ENCODE measurements at regions not wholly inside any gene's neighbourhood (a gene's known extent, or its start where the extent isn't known, plus 50 kb on each side); places are given as distances from the start of the nearest gene placed in this dataset.

DNA sequence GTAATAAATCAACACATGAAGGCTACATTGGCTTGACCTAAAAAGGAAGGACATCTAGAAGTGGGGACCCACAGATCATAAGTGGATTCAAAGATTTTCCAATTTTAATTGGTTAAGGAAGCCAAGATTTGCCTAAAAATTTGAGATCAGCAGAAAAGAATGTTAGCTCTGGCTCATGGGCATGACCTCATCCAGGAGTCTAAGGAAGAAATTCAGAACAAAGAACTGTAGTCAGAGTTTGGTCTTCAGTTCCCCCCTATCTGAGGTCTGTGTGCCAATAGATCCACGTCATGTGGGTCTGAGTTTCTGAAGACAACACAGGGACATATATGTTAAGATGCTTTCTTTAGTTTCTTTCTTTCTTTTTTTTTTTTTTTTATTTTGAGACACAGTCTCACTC, 648.8 kb upstream of the SPRY2 start:
- no peaks in the 10 kb centered on the region for H3K27me3 ChIP-seq (ENCODE audit: control insufficient read depth in 1 of 2, insufficient read depth in 2 of 2, low read length in 2 of 2)
- H3K36me3 ChIP-seq (ENCODE audit: control insufficient read depth in 2 of 2, insufficient read depth in 2 of 2, low read length in 2 of 2), result no peaks in the 10 kb centered on the region
- H3K27ac ChIP-seq (ENCODE audit: low read length), result no peak overlapping the region
- no peak overlapping the region for H3K9ac ChIP-seq (ENCODE audit: low read length in 2 of 2)
- no peaks in the 10 kb centered on the region for H3K9me3 ChIP-seq (ENCODE audit: control insufficient read depth in 2 of 2, low read length in 2 of 2)
- no peak overlapping the region for H3K4me3 ChIP-seq (ENCODE audit: low read length in 2 of 2)
- H3K4me1 ChIP-seq (ENCODE audit: control insufficient read depth, insufficient read depth, low read length), result no peaks in the 10 kb centered on the region

DNA sequence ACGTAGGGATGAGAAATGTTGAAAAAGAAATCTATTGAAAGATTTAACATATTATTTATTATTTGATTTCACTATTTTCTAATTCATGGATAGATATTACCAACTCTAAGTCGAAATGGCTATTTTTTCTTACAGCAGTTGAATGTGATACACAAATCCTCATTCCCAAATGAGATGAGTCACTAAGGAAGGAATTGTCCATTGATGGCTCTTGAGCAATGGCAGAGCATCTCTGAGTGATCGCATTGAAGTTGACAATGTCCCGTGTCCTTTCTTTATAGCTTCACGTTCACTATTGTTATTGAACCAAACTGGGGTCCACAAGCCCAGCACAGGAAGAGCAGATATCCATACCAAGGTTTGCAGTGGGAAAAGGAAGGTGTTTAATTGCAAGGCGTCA, 648.3 kb upstream of the SPRY2 start:
- Histone ChIP-seq H3K36me3 (ENCODE audit: control insufficient read depth in 2 of 2, insufficient read depth in 2 of 2, low read length in 2 of 2) (no peaks in the 10 kb centered on the region), H3K4me3 (ENCODE audit: low read length in 2 of 2) (no peak overlapping the region), H3K27me3 (ENCODE audit: control insufficient read depth in 1 of 2, insufficient read depth in 2 of 2, low read length in 2 of 2) (no peaks in the 10 kb centered on the region), H3K9me3 (ENCODE audit: control insufficient read depth in 2 of 2, low read length in 2 of 2) (no peaks in the 10 kb centered on the region), H3K27ac (ENCODE audit: low read length) (no peak overlapping the region), H3K4me1 (ENCODE audit: control insufficient read depth, insufficient read depth, low read length) (no peaks in the 10 kb centered on the region), H3K9ac (ENCODE audit: low read length in 2 of 2) (no peak overlapping the region)

- no peak overlapping the region for H3K27ac ChIP-seq (ENCODE audit: low read length)
- no peaks in the 10 kb centered on the region for H3K27me3 ChIP-seq (ENCODE audit: control insufficient read depth in 1 of 2, insufficient read depth in 2 of 2, low read length in 2 of 2)
- H3K9me3 ChIP-seq (ENCODE audit: control insufficient read depth in 2 of 2, low read length in 2 of 2), result no peaks in the 10 kb centered on the region
- H3K36me3 ChIP-seq (ENCODE audit: control insufficient read depth in 2 of 2, insufficient read depth in 2 of 2, low read length in 2 of 2), result no peaks in the 10 kb centered on the region
- H3K4me3 ChIP-seq (ENCODE audit: low read length in 2 of 2), result no peak overlapping the region
- H3K9ac ChIP-seq (ENCODE audit: low read length in 2 of 2), result no peak overlapping the region
- H3K4me1 ChIP-seq (ENCODE audit: control insufficient read depth, insufficient read depth, low read length), result no peaks in the 10 kb centered on the region
These were observed 647.6 kb upstream of the SPRY2 start for GRCh38 chr13:80988391-80989151.

GRCh38 chr13:80979035-80979641, 638.2 kb upstream of the SPRY2 start:
- no peaks in the 10 kb centered on the region for H3K9me3 ChIP-seq (ENCODE audit: control insufficient read depth in 2 of 2, low read length in 2 of 2)
- no peaks in the 10 kb centered on the region for H3K27me3 ChIP-seq (ENCODE audit: control insufficient read depth in 1 of 2, insufficient read depth in 2 of 2, low read length in 2 of 2)
- H3K9ac ChIP-seq (ENCODE audit: low read length in 2 of 2), result no peak overlapping the region
- H3K36me3 ChIP-seq (ENCODE audit: control insufficient read depth in 2 of 2, insufficient read depth in 2 of 2, low read length in 2 of 2), result no peaks in the 10 kb centered on the region
- H3K4me1 ChIP-seq (ENCODE audit: control insufficient read depth, insufficient read depth, low read length), result no peaks in the 10 kb centered on the region
- no peak overlapping the region for H3K4me3 ChIP-seq (ENCODE audit: low read length in 2 of 2)
- H3K27ac ChIP-seq (ENCODE audit: low read length), result no peak overlapping the region

DNA sequence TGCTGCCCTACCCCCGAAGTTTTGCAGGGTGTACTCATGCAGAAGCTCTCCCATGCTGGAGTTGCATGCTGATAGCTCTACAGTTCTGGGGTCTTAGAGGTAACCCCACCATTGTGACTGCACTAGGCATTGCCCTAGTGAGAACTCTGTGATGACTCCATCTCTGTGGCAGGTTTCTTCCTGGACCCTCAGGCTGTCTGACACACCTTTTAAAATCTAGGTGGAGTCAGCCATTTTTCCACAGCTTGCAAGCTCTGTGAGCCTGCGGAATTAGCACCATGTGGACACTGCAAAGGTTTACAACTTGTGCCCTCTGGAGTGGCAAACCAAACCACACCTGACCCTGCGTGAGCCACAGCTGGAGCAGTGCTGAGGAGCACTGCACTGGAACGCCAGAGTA, 636.2 kb upstream of the SPRY2 start:
- Histone ChIP-seq H3K27ac (ENCODE audit: low read length) (no peak overlapping the region), H3K9me3 (ENCODE audit: control insufficient read depth in 2 of 2, low read length in 2 of 2) (no peaks in the 10 kb centered on the region), H3K36me3 (ENCODE audit: control insufficient read depth in 2 of 2, insufficient read depth in 2 of 2, low read length in 2 of 2) (no peaks in the 10 kb centered on the region), H3K4me1 (ENCODE audit: control insufficient read depth, insufficient read depth, low read length) (no peaks in the 10 kb centered on the region), H3K27me3 (ENCODE audit: control insufficient read depth in 1 of 2, insufficient read depth in 2 of 2, low read length in 2 of 2) (no peaks in the 10 kb centered on the region), H3K9ac (ENCODE audit: low read length in 2 of 2) (no peak overlapping the region), H3K4me3 (ENCODE audit: low read length in 2 of 2) (no peak overlapping the region)

DNA sequence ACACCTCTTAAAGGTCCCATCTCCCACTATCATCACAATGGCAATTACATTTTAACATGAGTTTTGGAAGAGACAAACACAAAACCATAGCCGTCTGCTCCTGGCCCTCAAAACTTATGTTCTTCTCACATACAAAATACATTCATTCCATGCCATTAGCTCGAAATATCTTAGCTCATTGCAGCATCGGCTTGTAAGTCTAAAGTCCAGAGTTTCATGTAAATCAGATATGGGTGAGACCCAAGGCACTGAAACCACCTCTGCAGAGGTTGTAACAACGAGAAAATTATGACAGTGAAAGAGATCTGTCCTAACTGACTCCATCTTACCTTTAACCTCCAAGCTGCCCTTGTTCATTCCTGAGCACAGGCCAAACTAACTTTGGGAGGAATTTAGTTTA, 635.0 kb upstream of the SPRY2 start:
- Histone ChIP-seq H3K9me3 (ENCODE audit: control insufficient read depth in 2 of 2, low read length in 2 of 2) (no peaks in the 10 kb centered on the region), H3K4me3 (ENCODE audit: low read length in 2 of 2) (no peak overlapping the region), H3K9ac (ENCODE audit: low read length in 2 of 2) (no peak overlapping the region)

DNA sequence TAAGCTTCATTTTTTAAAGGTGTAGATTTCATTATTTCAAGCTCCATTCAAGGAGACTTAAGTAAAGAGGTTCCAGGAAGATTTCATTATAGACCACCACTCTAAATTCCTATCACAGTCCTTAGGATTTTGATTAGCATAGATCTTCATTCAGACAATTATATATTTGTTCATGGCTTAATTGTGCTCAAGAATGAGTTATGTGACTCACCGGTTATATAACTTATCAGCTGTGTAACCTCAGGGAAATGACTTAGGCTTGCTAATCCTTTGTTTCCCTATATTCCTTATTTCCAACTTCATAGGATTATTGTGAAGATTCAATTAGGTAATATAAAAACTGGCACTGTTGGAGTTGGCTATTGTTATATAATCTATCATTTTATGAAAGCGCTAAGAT, 632.8 kb upstream of the SPRY2 start:
- Histone ChIP-seq H3K36me3 (ENCODE audit: control insufficient read depth in 2 of 2, insufficient read depth in 2 of 2, low read length in 2 of 2) (no peaks in the 10 kb centered on the region), H3K4me3 (ENCODE audit: low read length in 2 of 2) (no peak overlapping the region), H3K9ac (ENCODE audit: low read length in 2 of 2) (no peak overlapping the region), H3K9me3 (ENCODE audit: control insufficient read depth in 2 of 2, low read length in 2 of 2) (peaks cover 0 to 2% of the 10 kb centered on the region in 2 donors), H3K27ac (ENCODE audit: low read length) (no peak overlapping the region), H3K27me3 (ENCODE audit: control insufficient read depth in 1 of 2, insufficient read depth in 2 of 2, low read length in 2 of 2) (no peaks in the 10 kb centered on the region), H3K4me1 (ENCODE audit: control insufficient read depth, insufficient read depth, low read length) (no peaks in the 10 kb centered on the region)

More for the DNA sequence above, 635.0 kb upstream of the SPRY2 start:
- Histone ChIP-seq H3K36me3 (ENCODE audit: control insufficient read depth in 2 of 2, insufficient read depth in 2 of 2, low read length in 2 of 2) (no peaks in the 10 kb centered on the region), H3K4me1 (ENCODE audit: control insufficient read depth, insufficient read depth, low read length) (no peaks in the 10 kb centered on the region), H3K27ac (ENCODE audit: low read length) (no peak overlapping the region), H3K27me3 (ENCODE audit: control insufficient read depth in 1 of 2, insufficient read depth in 2 of 2, low read length in 2 of 2) (no peaks in the 10 kb centered on the region)

DNA sequence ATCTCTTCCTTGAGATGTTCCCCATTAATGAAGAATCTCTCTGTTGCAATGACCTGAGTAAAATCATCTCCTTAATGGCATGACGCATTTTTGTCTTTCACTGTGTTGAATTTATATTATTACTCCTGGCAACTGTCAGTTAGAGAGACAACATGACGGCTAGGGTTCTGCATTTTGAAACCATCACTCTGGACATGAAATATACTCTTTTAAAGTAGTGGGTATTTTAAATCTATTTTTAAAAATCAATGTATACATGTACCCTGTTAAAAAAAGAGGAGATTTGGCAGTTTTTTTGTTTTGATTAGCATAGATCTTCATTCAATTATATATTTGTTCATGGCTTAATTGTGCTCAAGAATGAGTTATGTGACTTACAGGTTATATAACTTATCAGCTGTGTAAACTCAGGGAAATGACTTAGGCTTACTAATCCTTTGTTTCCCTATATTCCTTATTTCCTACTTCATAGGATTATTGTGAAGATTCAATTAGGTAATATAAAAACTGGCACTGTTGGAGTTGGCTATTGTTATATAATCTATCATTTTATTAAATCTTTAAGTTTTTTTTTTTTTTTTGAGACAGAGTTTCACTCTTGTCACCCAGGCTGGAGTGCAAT, 632.0 kb upstream of the SPRY2 start:
- Histone ChIP-seq H3K27ac (ENCODE audit: low read length) (no peak overlapping the region), H3K9ac (ENCODE audit: low read length in 2 of 2) (no peak overlapping the region), H3K4me3 (ENCODE audit: low read length in 2 of 2) (no peak overlapping the region), H3K36me3 (ENCODE audit: control insufficient read depth in 2 of 2, insufficient read depth in 2 of 2, low read length in 2 of 2) (no peaks in the 10 kb centered on the region), H3K27me3 (ENCODE audit: control insufficient read depth in 1 of 2, insufficient read depth in 2 of 2, low read length in 2 of 2) (no peaks in the 10 kb centered on the region), H3K9me3 (ENCODE audit: control insufficient read depth in 2 of 2, low read length in 2 of 2) (peaks cover 0 to 2% of the 10 kb centered on the region in 2 donors), H3K4me1 (ENCODE audit: control insufficient read depth, insufficient read depth, low read length) (no peaks in the 10 kb centered on the region)

- Histone ChIP-seq H3K27ac (ENCODE audit: low read length) (no peak overlapping the region), H3K9ac (ENCODE audit: low read length in 2 of 2) (no peak overlapping the region), H3K4me1 (ENCODE audit: control insufficient read depth, insufficient read depth, low read length) (no peaks in the 10 kb centered on the region), H3K27me3 (ENCODE audit: control insufficient read depth in 1 of 2, insufficient read depth in 2 of 2, low read length in 2 of 2) (no peaks in the 10 kb centered on the region), H3K36me3 (ENCODE audit: control insufficient read depth in 2 of 2, insufficient read depth in 2 of 2, low read length in 2 of 2) (no peaks in the 10 kb centered on the region), H3K4me3 (ENCODE audit: low read length in 2 of 2) (no peak overlapping the region), H3K9me3 (ENCODE audit: control insufficient read depth in 2 of 2, low read length in 2 of 2) (peaks cover 0 to 2% of the 10 kb centered on the region in 2 donors)
These were observed 624.2 kb upstream of the SPRY2 start for GRCh38 chr13:80965097-80965496.

DNA sequence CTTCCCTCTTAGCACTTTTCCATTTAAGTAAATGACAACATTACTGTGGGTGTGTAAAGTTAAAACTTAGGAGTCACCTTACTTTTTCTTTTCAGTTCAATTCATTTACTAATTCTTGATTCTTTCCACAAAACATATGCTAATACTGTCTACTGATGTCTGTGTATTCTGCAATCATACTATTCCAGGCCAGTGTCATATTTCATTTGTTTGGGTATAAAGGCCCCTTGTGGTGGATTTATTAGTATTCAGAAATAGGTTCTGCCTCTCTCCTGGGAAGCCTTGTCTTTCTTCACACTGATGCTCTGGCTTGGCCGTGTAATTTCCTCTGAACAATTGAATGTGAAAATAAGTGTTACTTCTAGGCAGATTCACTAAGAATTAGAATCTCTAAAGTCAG, 621.9 kb upstream of the SPRY2 start:
- H3K9ac ChIP-seq (ENCODE audit: low read length in 2 of 2), result no peak overlapping the region
- H3K27me3 ChIP-seq (ENCODE audit: control insufficient read depth in 1 of 2, insufficient read depth in 2 of 2, low read length in 2 of 2), result no peaks in the 10 kb centered on the region
- no peaks in the 10 kb centered on the region for H3K4me1 ChIP-seq (ENCODE audit: control insufficient read depth, insufficient read depth, low read length)
- no peaks in the 10 kb centered on the region for H3K9me3 ChIP-seq (ENCODE audit: control insufficient read depth in 2 of 2, low read length in 2 of 2)
- no peaks in the 10 kb centered on the region for H3K36me3 ChIP-seq (ENCODE audit: control insufficient read depth in 2 of 2, insufficient read depth in 2 of 2, low read length in 2 of 2)
- H3K27ac ChIP-seq (ENCODE audit: low read length), result no peak overlapping the region
- H3K4me3 ChIP-seq (ENCODE audit: low read length in 2 of 2), result no peak overlapping the region

DNA sequence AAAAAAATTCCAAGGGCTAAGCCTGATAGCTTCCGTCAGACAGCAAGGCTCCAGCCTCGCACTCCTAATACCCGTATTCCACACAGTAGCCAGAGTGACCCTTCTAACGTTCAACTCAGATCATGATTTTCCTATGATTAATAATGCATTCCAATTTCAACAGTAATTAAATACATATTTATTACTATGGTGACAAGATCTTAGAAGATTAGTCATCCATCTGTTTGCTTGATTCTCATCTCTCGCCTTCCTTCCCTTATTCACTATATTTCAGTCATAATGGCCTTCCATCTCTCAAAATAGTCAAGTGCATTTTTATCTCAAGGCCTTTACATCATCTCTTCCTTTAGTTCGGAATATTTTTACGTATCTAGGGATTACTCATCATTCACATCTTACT, 621.2 kb upstream of the SPRY2 start:
- H3K27ac ChIP-seq (ENCODE audit: low read length), result no peak overlapping the region
- H3K4me1 ChIP-seq (ENCODE audit: control insufficient read depth, insufficient read depth, low read length), result no peaks in the 10 kb centered on the region
- no peaks in the 10 kb centered on the region for H3K27me3 ChIP-seq (ENCODE audit: control insufficient read depth in 1 of 2, insufficient read depth in 2 of 2, low read length in 2 of 2)
- H3K9me3 ChIP-seq (ENCODE audit: control insufficient read depth in 2 of 2, low read length in 2 of 2), result no peaks in the 10 kb centered on the region
- no peaks in the 10 kb centered on the region for H3K36me3 ChIP-seq (ENCODE audit: control insufficient read depth in 2 of 2, insufficient read depth in 2 of 2, low read length in 2 of 2)
- H3K4me3 ChIP-seq (ENCODE audit: low read length in 2 of 2), result no peak overlapping the region
- H3K9ac ChIP-seq (ENCODE audit: low read length in 2 of 2), result no peak overlapping the region

Measured in stomach smooth muscle (tissue), 2 donors.